GM23338 (cell line): ENCODE measurements at regions not wholly inside any gene's neighbourhood (a gene's known extent, or its start where the extent isn't known, plus 50 kb on each side); places are given as distances from the start of the nearest gene placed in this dataset.
A peak's percentile ranks its signal among the peaks of the same experiment; 100 is the strongest.

ENCODE experiments used
- ATAC-seq: fragments of 200-7000 bp; cut with Tn5 transposase; 3 replicates; pipeline ENCODE4 v1.9.1; 2020
- DNase-seq: peaks from one replicate; pipeline ENCODE4 v3.0.0-alpha.2; 2015; ENCODE audit warnings: low spot score
- H2AFZ ChIP-seq: fragments of 200-600 bp; sonication (generic); 2 replicates; pipeline ENCODE4 v1.8.0; 2016; ENCODE audit warnings: antibody characterized with exemption, mild to moderate bottlenecking, moderate library complexity
- H3F3A ChIP-seq: fragments of 200-600 bp; sonication (generic); replicated peaks from 2 replicates; pipeline ENCODE4 v1.8.0; 2017; ENCODE audit warnings: antibody characterized with exemption, mixed run types, low read depth
- H3K27ac ChIP-seq: fragments of 200-600 bp; sonication (generic); 2 replicates; pipeline ENCODE4 v1.6.1; 2016; ENCODE audit warnings: low read depth
- H3K27me3 ChIP-seq: fragments of 200-600 bp; sonication (generic); 2 replicates; pipeline ENCODE4 v1.8.0; 2016; ENCODE audit warnings: mild to moderate bottlenecking, mixed run types, moderate library complexity; ENCODE audit not compliant: insufficient read depth
- H3K36me3 ChIP-seq: fragments of 200-600 bp; sonication (generic); 2 replicates; pipeline ENCODE4 v1.8.0; 2016; ENCODE audit warnings: mild to moderate bottlenecking; ENCODE audit not compliant: insufficient read depth
- H3K4me1 ChIP-seq: fragments of 200-600 bp; sonication (generic); 2 replicates; pipeline ENCODE4 v1.8.0; 2016; ENCODE audit warnings: mild to moderate bottlenecking, moderate library complexity; ENCODE audit not compliant: insufficient read depth
- H3K4me2 ChIP-seq: fragments of 200-600 bp; sonication (generic); 2 replicates; pipeline ENCODE4 v1.7.1; 2017; ENCODE audit warnings: mixed run types
- H3K4me3 ChIP-seq: fragments of 200-600 bp; sonication (generic); 2 replicates; pipeline ENCODE4 v1.6.1; 2016; ENCODE audit warnings: mixed run types
- H3K79me2 ChIP-seq: fragments of 200-600 bp; sonication (generic); replicated peaks from 2 replicates; pipeline ENCODE4 v1.8.0; 2017; ENCODE audit warnings: mild to moderate bottlenecking; ENCODE audit not compliant: insufficient read depth
- H3K9me2 ChIP-seq: fragments of 200-600 bp; sonication (generic); 2 replicates; pipeline ENCODE4 v1.8.0; 2017; ENCODE audit not compliant: insufficient read depth
- H4K20me1 ChIP-seq: fragments of 200-600 bp; sonication (generic); replicated peaks from 2 replicates; pipeline ENCODE4 v1.8.0; 2017; ENCODE audit warnings: mild to moderate bottlenecking; ENCODE audit not compliant: insufficient read depth
- H3K27ac Mint-ChIP-seq: 2 replicates; pipeline ENCODE4 v1.8.0; 2020; ENCODE audit warnings: inconsistent platforms, mild to moderate bottlenecking, moderate library complexity, mixed read lengths
- H3K27me3 Mint-ChIP-seq: 3 replicates; pipeline ENCODE4 v1.8.0; 2022; ENCODE audit warnings: low read depth, mild to moderate bottlenecking, moderate library complexity, mixed read lengths, inconsistent platforms; ENCODE audit not compliant: insufficient read depth, poor library complexity
- H3K36me3 Mint-ChIP-seq: 3 replicates; pipeline ENCODE4 v1.8.0; 2021; ENCODE audit warnings: low read depth, mild to moderate bottlenecking, inconsistent platforms, moderate library complexity, mixed read lengths
- H3K4me1 Mint-ChIP-seq: 3 replicates; pipeline ENCODE4 v1.8.0; 2020; ENCODE audit warnings: mild to moderate bottlenecking, inconsistent platforms, mixed read lengths
- H3K4me3 Mint-ChIP-seq: 3 replicates; pipeline ENCODE4 v1.8.0; 2021; ENCODE audit warnings: moderate library complexity, mild to moderate bottlenecking, inconsistent platforms, mixed read lengths
- H3K9me3 Mint-ChIP-seq: 3 replicates; pipeline ENCODE4 v1.8.0; 2020; ENCODE audit warnings: moderate library complexity, mild to moderate bottlenecking, inconsistent platforms, mixed read lengths
- CREB1 ChIP-seq: fragments of 250-450 bp; sonication (Bioruptor Pico); IDR thresholded peaks from 2 replicates; pipeline ENCODE4 v1.5.0; 2020; ENCODE audit warnings: low read depth, mild to moderate bottlenecking, moderate library complexity
- EZH2 ChIP-seq: fragments of 200-600 bp; sonication (generic); IDR thresholded peaks from one replicate; pipeline ENCODE4 v1.8.0; 2017; ENCODE audit warnings: antibody characterized with exemption, mild to moderate bottlenecking, low read depth; ENCODE audit not compliant: unreplicated experiment
- EZH2phosphoT487 ChIP-seq: fragments of 200-600 bp; sonication (generic); IDR thresholded peaks from one replicate; pipeline ENCODE4 v1.8.1; 2018; ENCODE audit warnings: antibody characterized with exemption; ENCODE audit not compliant: unreplicated experiment
- JUNB ChIP-seq: IDR thresholded peaks from one replicate; pipeline ENCODE4 v1.6.1; 2016; ENCODE audit warnings: antibody characterized with exemption; ENCODE audit not compliant: unreplicated experiment
- NANOG ChIP-seq: IDR thresholded peaks from 2 replicates; pipeline ENCODE4 v1.6.1; 2016; ENCODE audit warnings: antibody characterized with exemption, borderline replicate concordance
- POLR2AphosphoS5 ChIP-seq: IDR thresholded peaks from 2 replicates; pipeline ENCODE4 v1.6.1; 2016; ENCODE audit warnings: antibody characterized with exemption, low read depth
- STAT1 ChIP-seq: IDR thresholded peaks from one replicate; pipeline ENCODE4 v1.6.1; 2016; ENCODE audit warnings: antibody characterized with exemption; ENCODE audit not compliant: unreplicated experiment
- ZNF114 ChIP-seq: fragments of 250-450 bp; sonication (Bioruptor Pico); IDR thresholded peaks from 2 replicates; pipeline ENCODE4 v1.5.0; 2020; ENCODE audit warnings: mild to moderate bottlenecking, moderate library complexity
- ZNF331 ChIP-seq: fragments of 250-450 bp; sonication (Bioruptor Pico); IDR thresholded peaks from 2 replicates; pipeline ENCODE4 v1.5.0; 2020; ENCODE audit warnings: low read depth, mild to moderate bottlenecking, moderate library complexity
- TF ChIP-seq, protein P1 (sequence below): IDR thresholded peaks from one replicate; pipeline ENCODE4 v1.6.1; 2018; ENCODE audit warnings: antibody characterized with exemption; ENCODE audit not compliant: unreplicated experiment
- TF ChIP-seq, protein P2 (sequence below), 2 experiments: fragments of 200-600 bp in 1 of 2; sonication (generic) in 1 of 2; conservative IDR thresholded peaks; 2 replicates each; pipeline versions ENCODE4 v1.5.1 to v1.6.1; 2016 to 2017; ENCODE audit warnings: antibody characterized with exemption in 2 of 2, low read depth in 2 of 2, mild to moderate bottlenecking in 2 of 2, moderate library complexity in 1 of 2
- TF ChIP-seq, protein P3 (sequence below): IDR thresholded peaks from 2 replicates; pipeline ENCODE4 v1.6.1; 2016; ENCODE audit warnings: antibody characterized with exemption
- TF ChIP-seq, protein P4 (sequence below): fragments of 250-450 bp; sonication (Bioruptor Pico); IDR thresholded peaks from 2 replicates; pipeline ENCODE4 v1.5.0; 2020; ENCODE audit warnings: mild to moderate bottlenecking, moderate library complexity

DNA sequence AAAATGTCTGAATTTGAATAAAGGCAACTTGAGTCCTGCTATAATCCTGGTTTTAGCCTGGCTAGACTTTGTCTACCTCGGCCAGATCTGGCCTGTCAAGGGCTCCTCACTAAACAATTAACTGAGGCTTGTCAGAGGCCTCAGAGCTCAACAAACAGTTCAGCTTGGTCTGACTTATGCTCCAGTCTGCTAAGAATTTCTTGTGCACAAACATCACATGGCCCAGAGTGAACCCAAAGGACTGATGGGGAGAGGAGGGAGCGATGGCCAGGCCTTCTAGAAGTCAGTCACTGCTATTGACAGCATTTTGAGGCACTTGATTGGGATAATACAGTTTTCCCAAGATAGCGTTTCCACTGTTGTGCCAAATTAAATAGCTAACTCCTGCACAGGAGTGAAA lies 555.1 kb upstream of the ID2 start:
- DNase-seq: no peak
- H3F3A ChIP-seq: no peaks in the 10 kb centered on the region
- no peak overlapping the region for H3K4me2 ChIP-seq
- Mint-ChIP-seq H3K9me3 (peaks cover 10% of the 10 kb centered on the region; the same call in 2 of the 3 replicates), H3K4me1 (peaks cover 2% of the 10 kb centered on the region; the same call in 2 of the 3 replicates), H3K27me3 (no peaks in the 10 kb centered on the region), H3K27ac (no peak overlapping the region), H3K4me3 (no peak overlapping the region), H3K36me3 (peaks cover 6% of the 10 kb centered on the region; the same call in 2 of the 3 replicates)
- H3K9me2 ChIP-seq: 0 out of 2 replicates have a peak, but pooled peaks cover 7% of the 10 kb centered on the region
- no peaks in the 10 kb centered on the region for H4K20me1 ChIP-seq
- H3K36me3 ChIP-seq: no peaks in the 10 kb centered on the region
- no peak for TF ChIP-seq EZH2
- no peak for TF ChIP-seq POLR2AphosphoS5
- no peak for TF ChIP-seq STAT1
- TF ChIP-seq, protein P1, sequence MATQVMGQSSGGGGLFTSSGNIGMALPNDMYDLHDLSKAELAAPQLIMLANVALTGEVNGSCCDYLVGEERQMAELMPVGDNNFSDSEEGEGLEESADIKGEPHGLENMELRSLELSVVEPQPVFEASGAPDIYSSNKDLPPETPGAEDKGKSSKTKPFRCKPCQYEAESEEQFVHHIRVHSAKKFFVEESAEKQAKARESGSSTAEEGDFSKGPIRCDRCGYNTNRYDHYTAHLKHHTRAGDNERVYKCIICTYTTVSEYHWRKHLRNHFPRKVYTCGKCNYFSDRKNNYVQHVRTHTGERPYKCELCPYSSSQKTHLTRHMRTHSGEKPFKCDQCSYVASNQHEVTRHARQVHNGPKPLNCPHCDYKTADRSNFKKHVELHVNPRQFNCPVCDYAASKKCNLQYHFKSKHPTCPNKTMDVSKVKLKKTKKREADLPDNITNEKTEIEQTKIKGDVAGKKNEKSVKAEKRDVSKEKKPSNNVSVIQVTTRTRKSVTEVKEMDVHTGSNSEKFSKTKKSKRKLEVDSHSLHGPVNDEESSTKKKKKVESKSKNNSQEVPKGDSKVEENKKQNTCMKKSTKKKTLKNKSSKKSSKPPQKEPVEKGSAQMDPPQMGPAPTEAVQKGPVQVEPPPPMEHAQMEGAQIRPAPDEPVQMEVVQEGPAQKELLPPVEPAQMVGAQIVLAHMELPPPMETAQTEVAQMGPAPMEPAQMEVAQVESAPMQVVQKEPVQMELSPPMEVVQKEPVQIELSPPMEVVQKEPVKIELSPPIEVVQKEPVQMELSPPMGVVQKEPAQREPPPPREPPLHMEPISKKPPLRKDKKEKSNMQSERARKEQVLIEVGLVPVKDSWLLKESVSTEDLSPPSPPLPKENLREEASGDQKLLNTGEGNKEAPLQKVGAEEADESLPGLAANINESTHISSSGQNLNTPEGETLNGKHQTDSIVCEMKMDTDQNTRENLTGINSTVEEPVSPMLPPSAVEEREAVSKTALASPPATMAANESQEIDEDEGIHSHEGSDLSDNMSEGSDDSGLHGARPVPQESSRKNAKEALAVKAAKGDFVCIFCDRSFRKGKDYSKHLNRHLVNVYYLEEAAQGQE: no peak
- no peak for TF ChIP-seq CREB1 (CRISPR knock-in tag)
- TF ChIP-seq JUNB: no peak
- TF ChIP-seq ZNF331: no peak
- TF ChIP-seq, protein P2, sequence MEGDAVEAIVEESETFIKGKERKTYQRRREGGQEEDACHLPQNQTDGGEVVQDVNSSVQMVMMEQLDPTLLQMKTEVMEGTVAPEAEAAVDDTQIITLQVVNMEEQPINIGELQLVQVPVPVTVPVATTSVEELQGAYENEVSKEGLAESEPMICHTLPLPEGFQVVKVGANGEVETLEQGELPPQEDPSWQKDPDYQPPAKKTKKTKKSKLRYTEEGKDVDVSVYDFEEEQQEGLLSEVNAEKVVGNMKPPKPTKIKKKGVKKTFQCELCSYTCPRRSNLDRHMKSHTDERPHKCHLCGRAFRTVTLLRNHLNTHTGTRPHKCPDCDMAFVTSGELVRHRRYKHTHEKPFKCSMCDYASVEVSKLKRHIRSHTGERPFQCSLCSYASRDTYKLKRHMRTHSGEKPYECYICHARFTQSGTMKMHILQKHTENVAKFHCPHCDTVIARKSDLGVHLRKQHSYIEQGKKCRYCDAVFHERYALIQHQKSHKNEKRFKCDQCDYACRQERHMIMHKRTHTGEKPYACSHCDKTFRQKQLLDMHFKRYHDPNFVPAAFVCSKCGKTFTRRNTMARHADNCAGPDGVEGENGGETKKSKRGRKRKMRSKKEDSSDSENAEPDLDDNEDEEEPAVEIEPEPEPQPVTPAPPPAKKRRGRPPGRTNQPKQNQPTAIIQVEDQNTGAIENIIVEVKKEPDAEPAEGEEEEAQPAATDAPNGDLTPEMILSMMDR (conservative IDR thresholded peaks at IDR 0.05; ENCODE audit: low read depth in 2 of 2): no peak
- TF ChIP-seq, protein P3, sequence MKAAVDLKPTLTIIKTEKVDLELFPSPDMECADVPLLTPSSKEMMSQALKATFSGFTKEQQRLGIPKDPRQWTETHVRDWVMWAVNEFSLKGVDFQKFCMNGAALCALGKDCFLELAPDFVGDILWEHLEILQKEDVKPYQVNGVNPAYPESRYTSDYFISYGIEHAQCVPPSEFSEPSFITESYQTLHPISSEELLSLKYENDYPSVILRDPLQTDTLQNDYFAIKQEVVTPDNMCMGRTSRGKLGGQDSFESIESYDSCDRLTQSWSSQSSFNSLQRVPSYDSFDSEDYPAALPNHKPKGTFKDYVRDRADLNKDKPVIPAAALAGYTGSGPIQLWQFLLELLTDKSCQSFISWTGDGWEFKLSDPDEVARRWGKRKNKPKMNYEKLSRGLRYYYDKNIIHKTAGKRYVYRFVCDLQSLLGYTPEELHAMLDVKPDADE: no peak
- TF ChIP-seq, protein P4, sequence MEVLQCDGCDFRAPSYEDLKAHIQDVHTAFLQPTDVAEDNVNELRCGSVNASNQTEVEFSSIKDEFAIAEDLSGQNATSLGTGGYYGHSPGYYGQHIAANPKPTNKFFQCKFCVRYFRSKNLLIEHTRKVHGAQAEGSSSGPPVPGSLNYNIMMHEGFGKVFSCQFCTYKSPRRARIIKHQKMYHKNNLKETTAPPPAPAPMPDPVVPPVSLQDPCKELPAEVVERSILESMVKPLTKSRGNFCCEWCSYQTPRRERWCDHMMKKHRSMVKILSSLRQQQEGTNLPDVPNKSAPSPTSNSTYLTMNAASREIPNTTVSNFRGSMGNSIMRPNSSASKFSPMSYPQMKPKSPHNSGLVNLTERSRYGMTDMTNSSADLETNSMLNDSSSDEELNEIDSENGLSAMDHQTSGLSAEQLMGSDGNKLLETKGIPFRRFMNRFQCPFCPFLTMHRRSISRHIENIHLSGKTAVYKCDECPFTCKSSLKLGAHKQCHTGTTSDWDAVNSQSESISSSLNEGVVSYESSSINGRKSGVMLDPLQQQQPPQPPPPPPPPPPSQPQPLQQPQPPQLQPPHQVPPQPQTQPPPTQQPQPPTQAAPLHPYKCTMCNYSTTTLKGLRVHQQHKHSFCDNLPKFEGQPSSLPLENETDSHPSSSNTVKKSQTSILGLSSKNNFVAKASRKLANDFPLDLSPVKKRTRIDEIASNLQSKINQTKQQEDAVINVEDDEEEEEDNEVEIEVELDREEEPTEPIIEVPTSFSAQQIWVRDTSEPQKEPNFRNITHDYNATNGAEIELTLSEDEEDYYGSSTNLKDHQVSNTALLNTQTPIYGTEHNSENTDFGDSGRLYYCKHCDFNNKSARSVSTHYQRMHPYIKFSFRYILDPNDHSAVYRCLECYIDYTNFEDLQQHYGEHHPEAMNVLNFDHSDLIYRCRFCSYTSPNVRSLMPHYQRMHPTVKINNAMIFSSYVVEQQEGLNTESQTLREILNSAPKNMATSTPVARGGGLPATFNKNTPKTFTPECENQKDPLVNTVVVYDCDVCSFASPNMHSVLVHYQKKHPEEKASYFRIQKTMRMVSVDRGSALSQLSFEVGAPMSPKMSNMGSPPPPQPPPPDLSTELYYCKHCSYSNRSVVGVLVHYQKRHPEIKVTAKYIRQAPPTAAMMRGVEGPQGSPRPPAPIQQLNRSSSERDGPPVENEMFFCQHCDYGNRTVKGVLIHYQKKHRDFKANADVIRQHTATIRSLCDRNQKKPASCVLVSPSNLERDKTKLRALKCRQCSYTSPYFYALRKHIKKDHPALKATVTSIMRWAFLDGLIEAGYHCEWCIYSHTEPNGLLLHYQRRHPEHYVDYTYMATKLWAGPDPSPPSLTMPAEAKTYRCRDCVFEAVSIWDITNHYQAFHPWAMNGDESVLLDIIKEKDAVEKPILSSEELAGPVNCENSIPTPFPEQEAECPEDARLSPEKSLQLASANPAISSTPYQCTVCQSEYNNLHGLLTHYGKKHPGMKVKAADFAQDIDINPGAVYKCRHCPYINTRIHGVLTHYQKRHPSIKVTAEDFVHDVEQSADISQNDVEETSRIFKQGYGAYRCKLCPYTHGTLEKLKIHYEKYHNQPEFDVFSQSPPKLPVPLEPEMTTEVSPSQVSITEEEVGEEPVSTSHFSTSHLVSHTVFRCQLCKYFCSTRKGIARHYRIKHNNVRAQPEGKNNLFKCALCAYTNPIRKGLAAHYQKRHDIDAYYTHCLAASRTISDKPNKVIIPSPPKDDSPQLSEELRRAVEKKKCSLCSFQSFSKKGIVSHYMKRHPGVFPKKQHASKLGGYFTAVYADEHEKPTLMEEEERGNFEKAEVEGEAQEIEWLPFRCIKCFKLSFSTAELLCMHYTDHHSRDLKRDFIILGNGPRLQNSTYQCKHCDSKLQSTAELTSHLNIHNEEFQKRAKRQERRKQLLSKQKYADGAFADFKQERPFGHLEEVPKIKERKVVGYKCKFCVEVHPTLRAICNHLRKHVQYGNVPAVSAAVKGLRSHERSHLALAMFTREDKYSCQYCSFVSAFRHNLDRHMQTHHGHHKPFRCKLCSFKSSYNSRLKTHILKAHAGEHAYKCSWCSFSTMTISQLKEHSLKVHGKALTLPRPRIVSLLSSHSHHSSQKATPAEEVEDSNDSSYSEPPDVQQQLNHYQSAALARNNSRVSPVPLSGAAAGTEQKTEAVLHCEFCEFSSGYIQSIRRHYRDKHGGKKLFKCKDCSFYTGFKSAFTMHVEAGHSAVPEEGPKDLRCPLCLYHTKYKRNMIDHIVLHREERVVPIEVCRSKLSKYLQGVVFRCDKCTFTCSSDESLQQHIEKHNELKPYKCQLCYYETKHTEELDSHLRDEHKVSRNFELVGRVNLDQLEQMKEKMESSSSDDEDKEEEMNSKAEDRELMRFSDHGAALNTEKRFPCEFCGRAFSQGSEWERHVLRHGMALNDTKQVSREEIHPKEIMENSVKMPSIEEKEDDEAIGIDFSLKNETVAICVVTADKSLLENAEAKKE (CRISPR knock-in tag): no peak
- TF ChIP-seq ZNF114 (CRISPR knock-in tag): no peak
- TF ChIP-seq EZH2phosphoT487: no peak
- TF ChIP-seq NANOG: no peak
- H3K4me3 ChIP-seq: no peak overlapping the region
- no peaks in the 10 kb centered on the region for H3K27me3 ChIP-seq
- no peak for ATAC-seq
- no peak overlapping the region for H3K27ac ChIP-seq
- no peaks in the 10 kb centered on the region for H3K79me2 ChIP-seq
- H2AFZ ChIP-seq: 0 out of 2 replicates have a peak overlapping the region, but pooled peaks have one; percentile 52
- H3K4me1 ChIP-seq: peaks cover 4% of the 10 kb centered on the region; the same call in 1 of the 2 replicates
